HG03520 (cell line): ENCODE measurements at regions not wholly inside any gene's neighbourhood (a gene's known extent, or its start where the extent isn't known, plus 50 kb on each side); places are given as distances from the start of the nearest gene placed in this dataset.
"Not testable (repeated sequence)": the region's sequence is repeated elsewhere in the genome, so short reads cannot be mapped to it uniquely, and the experiment has no call there.

Experiments
- ATAC-seq: cut with Tn5 transposase; IDR thresholded peaks from one replicate; pipeline ENCODE4 v1.9.1; 2021; ENCODE audit warnings: mild to moderate bottlenecking, moderate library complexity; ENCODE audit not compliant: unreplicated experiment

DNA sequence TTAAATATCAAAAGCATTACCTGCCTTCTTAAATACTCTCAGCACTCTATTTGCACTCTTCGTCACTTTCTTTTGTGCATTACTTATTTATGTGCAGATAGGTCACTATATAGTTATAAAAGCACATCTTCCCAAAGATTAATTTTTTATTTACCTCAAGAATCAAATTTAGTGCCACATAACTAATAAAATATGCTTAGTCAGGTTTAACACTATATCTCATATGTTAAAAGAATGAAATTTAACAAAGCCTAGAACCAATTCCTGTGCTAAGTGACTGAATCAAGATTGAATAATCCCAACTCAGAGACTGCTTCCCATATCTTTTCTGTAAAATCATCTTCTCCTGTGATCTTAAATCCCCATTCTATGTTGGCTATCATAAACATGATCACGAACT, 957.5 kb upstream of the NXPH2 start:
- no peak for ATAC-seq

DNA sequence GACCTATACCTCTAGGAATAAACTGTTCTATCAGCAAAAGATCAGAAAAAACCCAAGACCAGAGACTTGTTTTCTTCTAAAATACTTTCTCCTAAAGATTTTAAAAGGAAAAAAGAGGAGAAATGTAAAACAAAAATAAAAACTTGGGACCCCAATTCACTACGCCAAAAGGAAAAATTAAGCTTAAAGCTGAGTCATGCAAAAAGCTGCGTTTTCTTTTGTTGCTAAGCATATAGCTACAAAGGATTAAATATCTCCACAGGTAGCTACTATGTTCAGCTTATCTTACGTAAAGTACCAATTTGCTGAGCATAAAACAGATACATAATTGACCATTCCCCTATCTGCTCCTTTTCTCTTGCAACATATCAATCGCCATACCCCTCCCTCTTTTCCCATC, 950.0 kb upstream of the NXPH2 start:
- ATAC-seq = no peak

DNA sequence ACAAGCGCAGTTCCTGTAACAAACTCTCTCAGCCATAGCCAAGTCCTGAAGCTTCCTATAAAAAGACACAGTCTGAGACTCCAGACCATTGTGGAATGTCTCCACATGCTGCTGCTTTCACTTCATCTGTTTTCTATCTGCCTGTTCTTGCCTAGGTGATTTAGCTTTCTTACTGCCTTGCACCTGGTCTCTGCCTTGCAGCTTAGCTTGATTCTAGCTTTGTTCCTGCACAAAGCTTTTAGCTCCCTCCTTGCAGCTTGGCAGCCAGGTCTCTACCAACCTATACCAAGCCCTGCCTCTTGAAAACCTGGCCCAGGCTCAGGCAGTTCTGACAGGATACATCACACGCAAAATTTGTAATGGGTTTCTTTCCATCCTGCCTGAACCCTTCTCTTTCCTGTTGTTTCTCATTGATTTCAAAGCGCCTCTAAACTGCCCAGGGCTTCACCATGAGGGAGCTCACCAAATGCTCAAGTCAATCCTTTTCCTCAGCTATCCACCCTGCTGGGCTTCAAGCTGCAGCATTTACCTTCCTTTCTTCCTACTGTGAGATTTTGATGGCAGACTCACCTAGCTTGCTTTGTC, 941.3 kb upstream of the NXPH2 start:
- no peak for ATAC-seq

DNA sequence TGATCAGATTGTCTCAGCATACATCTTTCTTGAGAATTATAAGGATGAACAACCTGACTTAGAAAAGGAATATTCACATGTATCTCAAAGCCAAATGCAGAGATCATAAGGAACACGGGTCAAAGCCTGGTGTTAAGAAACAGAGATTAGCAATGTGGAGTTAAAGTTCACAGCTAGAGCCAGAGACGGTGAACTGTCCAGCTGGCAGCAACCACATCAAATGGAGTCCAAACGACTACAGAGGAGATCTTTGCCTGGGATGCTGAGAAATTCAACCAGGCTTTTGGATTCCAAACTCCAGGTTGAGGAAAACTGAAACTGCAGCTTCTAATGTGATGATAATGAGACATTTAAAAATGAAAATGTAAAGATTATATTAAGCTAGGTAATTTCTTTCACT, 939.9 kb upstream of the NXPH2 start:
- ATAC-seq = no peak

DNA sequence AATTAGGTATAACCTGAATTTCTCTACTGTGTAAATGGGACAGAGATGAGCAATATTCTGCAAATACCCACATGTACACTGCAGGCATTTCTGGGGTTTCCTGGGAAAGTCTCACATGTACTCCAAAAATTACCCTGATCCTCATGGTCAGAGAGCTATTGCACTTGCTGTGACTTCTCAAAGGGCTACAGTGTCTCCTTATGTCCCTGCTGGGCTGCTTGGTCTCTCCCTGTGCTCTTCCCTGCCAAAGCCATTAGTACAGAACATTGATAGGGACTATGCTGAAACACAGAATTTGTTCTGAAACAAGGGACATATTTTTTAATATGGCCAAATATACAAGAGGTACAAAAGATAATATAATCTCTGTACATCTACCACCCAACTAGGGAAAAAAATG, 924.4 kb upstream of the NXPH2 start:
- ATAC-seq = no peak

DNA sequence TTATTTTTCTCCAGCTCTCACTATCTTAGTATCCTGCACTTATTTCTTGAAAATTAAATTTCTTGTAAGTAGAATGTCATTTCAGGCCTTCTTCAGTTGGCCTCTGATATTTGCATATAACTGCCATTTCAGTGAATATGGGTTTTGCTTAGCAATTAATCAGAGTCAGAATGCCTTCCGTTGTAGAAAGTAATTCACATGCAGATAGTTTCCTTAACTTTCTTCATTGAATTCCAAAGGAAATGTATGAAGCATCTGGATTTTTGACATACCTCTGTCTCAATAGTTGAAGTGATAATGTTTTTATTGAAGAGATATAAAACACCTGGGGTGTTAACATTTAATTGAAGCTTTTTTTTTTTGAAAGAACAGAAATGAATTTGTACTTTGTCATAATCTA, 914.1 kb upstream of the NXPH2 start:
- ATAC-seq = no peak

DNA sequence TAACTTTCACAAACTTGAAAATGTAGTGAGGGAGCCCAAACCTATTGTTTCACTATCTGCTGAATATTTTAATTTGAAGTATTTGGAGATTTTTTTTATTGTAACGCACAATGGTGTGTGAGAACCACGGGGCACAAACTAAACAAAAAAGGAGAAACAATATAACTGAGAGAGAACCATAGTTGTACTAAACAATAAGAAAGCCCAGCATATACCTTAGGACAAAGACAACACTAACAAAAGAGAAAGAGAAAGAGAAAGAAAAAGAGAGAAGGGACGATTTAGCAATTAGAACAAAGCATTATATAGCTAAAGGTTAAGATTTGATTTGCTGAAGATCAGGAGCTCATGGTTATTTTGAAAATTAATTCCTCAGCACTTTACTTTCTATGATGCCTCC, 906.0 kb upstream of the NXPH2 start:
- ATAC-seq = no peak

DNA sequence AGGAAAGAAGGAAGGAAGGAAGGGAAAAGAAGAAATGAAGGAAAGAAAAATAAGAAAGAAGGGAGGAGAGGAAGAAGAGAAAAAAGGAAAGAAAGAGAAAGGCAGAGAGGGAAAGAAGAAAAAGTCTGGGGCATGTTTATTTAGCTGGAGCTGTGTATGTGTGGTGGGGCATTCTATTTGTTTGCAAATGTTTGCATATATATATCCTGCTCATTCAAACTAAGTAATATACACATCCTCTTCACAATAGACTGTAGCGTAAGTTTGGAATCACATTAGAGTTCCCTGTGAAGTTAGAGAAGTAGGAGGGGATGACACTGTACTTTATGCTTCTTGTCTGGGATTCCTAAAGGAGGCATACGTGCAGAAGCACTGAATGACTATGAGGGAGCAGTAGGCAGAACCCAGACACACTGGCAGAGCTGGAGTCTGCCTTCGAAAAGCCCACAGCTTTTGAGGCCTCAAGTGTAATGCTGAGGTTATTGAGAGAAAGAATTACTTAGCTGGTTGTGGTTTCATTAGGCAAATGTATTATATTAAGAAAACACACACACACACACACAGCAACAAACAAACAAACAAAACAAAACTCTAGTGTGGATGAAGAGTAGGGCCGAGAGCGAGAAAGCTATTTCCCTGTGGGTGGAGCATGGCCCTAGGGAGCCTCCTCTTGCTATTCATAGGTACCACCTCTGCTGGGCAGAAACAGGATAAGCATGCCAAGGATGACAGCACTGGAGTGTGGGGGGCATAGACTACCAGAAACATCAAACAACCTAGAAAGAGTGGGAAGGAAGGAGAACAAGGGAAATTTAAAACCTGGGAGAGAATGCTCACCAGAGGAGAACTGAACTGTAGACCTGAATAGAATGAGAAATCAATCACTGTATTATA, 905.1 kb upstream of the NXPH2 start:
- no peak for ATAC-seq

DNA sequence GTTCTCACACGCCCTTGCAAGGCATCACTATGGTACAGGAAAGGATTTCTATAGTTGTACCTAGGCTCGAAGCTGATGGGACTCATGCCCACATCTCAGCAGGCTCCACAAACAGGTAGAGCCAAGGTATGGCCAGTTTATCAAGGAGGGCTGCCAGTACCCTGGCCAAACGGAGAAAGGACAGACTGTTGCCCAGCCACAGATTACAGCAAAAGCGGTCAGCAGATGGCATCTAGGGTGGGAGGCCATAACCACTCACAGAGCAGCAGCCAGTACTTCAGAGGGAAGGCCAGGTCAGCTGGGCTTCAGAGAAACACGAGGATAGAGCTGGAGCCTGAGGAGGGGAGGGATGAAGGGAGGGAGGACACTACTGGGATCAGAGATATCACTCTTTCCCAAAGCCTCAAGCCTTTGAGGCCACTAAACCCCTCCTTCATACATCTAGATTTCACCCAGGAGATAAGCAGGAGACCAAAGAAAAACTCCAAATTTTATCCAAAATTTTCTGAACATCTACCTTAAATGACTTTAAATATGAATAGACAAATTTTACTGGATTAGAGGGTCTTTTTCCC, 904.2 kb upstream of the NXPH2 start:
- ATAC-seq = no peak

DNA sequence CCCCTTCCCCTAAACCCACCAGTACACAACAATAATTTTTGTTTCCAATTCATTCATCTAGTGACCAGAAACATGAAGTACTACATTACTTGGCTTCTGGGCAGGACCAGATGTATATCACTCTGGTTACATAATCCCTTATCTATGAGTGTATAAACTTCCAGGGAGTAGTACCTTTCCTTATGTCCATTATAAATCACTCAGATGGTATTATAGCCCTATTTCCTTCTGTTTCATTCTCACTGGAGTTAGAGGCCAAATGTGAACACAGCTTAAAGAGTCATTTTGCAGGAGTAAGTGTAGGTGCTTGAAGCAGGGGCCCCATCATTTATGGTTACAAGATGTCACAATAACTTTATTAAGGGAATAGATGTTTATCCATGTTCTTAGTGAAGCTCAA, 894.4 kb upstream of the NXPH2 start:
- ATAC-seq = no peak

DNA sequence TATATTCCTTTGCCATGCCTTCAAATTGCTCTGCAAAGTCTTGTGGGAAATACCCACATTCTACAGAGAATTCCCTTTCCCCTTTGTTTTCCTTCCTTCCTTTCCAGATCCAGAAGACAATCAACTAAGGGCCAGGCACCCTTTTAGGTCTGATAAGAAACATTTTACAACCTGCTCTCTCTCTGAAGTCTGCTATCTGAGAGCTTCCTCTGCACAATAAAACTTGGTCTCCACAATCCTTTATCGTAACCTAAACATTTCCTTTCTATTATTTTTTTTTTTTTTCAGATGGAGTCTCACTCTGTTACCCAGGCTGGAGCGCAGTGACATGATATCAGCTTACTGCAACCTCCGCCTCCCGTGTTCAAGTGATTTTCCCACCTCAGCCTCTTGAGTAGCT, 893.3 kb upstream of the NXPH2 start:
- not testable (repeated sequence) for ATAC-seq

DNA sequence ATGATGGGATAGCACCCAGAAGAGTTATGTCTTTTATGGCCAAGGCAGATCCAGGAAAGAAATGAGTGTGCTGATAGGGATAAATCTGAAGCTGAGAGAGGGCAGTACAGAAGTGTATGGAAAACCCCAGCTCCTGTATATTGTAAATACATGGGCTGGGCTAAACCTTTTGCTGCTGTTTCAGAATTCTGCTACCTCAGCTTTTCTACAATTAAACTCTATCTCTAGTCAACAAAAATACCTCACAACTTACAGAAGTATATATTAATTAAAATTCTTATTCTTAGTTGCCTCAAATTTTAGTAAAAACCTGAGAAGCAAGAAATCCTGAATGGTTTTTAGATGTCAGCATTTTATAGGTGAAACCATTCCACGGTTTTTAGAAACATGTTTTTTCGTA, 889.5 kb upstream of the NXPH2 start:
- ATAC-seq = no peak

DNA sequence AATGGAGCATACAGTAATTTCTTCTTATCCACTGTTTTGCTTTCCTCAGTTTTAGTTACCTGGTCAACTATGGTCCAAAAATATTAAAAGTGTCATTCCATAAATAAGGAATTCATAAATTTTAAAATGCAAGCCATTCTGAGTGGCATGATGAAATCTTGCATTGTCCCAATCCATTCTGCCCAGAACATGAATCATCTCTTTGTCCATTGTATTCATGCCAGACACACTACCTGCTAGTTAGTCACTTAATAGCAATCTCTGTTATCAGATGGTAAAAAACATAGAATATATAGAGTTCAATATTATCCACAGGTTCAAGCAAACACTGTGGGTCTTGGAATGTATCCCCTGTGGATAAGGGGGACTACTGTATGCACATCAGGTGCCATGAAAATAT, 872.2 kb upstream of the NXPH2 start:
- no peak for ATAC-seq

DNA sequence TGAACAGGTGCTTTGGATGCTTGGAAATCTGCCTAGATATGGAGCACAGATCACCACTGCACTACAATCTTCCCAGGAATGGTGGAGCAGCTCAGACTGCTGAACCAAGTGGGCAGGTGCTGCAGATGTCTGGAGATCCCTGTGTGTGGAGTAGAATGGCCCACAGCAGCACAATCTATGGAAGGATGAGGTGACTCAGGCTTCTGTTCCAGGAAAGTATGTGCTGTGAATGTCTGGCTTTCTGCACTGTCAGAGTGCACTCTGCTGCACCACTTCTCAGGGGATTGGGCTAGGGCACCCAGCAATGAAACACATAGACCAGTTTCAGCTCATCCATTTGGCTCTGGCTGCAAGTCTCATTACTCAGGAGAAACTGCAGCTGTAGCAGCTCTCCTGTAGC, 865.4 kb upstream of the NXPH2 start:
- ATAC-seq = no peak

DNA sequence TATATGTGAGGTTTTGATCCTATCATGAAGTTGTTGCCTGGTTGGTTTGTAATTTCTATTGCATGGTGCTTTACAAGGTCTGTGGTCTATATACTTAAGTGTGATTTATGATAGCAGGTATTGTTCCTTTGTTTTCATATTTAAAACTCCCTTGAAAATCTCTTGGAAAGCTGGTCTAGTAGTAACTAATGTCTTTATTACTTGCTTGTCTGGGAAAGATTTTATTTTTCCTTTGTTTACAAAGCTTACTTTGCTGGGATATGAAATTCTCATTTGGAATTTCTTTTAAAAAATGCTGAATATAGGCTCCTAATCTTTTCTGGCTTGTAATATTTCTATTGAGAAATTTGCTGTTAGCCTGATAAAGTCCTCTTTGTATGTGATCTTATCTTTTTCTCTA, 862.9 kb upstream of the NXPH2 start:
- ATAC-seq = no peak

DNA sequence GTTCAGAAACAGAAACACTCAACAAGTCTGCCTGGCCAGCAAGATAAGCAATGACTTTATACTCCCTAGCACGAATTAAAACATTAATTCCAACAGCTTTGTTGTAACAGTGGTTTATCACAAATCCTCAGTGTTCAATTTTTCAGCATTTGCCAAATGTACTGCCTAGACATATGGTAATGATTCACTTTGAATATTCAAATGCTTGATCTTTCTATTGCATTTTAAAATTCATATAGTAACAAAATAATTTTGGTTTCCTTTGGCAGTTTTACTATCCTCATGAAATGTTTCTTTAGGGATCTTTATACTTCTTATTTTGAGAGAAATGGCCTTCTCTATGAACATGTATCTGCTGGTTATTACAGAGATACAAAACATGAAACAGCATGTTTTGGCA, 851.8 kb upstream of the NXPH2 start:
- no peak for ATAC-seq

DNA sequence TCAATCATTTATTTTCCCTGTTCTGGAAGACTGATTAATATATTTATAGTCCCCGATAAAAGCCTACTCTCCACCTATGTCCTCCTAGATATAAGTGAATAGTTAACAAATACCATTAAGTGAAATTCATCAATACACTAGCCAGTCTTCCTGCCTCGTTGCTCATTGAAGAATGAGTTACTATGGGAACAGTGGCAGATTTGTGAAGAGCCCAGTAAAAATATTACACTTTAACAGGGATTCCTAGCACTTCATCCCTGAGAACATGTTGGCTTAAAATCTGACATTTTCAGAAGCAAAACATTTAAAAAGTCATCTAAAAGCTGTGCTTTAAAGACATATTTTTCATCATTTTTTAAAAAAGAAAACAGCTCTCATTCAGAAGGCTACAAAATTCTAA, 848.7 kb upstream of the NXPH2 start:
- ATAC-seq = no peak

DNA sequence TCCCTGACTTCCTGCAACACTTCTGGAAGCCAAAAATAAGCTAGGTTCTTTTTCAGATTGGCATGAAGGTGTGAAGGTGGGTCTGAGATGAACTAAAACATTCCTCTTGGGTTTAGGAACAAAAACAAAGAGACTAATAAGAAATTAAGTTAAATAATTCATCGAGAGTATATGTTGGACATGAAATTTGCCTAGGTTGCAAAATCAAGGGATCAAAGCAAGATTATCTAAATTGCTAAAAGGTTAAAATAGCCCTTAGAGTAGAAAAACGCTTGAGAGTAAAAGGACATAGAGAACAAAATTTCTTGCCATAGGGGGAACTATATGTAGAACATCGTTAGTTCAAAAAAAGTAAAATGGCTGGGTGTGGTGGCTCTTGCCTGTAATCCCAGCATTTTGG, 845.9 kb upstream of the NXPH2 start:
- ATAC-seq = no peak

DNA sequence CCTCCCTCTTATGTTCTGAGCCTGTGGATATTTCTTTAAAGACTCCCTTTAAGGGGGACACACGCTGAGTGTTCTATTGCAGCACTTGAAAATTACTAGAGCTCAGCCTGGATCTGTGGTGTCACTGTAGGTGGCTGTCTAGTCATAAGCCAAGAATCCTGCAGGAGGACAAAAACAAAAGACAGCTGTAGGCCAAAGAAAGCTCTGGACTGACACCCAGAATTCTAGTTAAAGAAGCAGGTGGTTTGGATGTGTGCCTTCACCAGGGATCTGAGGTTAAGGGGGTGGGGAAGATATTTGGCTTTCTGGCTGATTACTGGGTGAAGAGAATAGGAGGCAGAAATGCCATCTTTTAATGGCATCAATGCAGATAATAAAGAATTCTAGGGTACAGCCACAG, 842.5 kb upstream of the NXPH2 start:
- ATAC-seq = no peak

DNA sequence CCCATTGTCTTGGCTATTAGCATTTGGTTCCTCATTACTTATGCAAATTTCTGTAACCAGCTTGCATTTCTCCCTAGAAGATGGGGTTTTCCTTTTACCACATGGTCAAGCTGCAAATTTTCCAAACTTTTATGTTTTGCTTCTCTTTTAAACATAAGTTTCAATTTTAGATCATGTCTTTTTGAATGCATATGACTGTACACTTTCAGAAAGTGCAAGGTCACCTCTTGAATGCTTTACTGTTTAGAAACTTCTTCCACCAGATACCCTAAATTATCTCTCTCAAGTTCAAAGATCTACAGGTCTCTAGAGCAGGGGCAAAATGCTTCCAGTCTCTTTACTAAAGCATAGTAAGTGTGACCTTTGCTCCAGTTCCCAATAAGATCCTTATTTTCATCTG, 837.6 kb upstream of the NXPH2 start:
- ATAC-seq = no peak

DNA sequence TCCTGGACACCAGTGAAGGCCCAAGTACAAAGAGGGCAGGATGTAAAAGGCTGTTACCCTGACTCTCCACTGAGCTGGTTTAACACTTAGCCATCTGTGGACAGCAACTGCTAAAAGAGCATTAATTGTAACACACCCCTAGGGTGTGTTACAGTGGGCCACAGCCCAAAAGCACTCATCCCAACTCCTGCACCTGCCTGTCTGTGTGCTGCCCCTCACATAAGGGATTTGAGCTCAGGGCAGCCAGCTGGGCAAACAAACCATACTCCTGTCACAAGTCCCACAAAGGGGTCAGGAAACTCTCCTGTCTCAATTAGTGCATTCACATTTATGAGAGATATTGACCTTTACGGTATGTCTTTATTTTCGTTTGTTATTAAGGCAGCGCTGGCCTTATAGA, 833.1 kb upstream of the NXPH2 start:
- ATAC-seq = no peak

DNA sequence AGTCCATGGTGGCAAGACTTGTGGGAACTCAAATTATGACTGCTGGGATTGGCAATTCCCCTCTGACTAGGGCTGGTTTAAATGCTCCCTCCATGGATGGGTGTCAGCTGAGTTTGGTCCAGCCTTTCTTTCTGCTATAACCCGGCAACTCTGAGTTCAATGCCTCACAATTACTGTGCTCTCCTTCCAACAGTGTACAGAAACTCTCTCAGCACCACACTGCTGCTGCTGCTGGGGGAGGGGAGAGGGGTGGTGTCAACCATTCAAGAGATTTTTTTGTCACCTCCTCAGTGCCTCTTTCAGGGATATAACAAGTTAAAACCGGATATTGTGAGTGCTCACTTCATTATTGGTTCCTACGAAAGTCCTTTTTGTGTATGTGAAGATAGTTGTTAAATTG, 830.3 kb upstream of the NXPH2 start:
- ATAC-seq = no peak
